GM12878 (cell line): ENCODE measurements at regions not wholly inside any gene's neighbourhood (a gene's known extent, or its start where the extent isn't known, plus 50 kb on each side); places are given as distances from the start of the nearest gene placed in this dataset.

ENCODE experiments used
- ATAC-seq: fragments of 200-7000 bp; cut with Tn5 transposase; 3 replicates; pipeline ENCODE4 v1.9.1; 2020; ENCODE audit warnings: mild to moderate bottlenecking, moderate library complexity
- BruUV-seq: library from RNA; stranded (reverse); fragments of 400-500 nt; replicated peaks from 2 replicates; lab custom pipeline; 2021; lab: Mats Ljungman, UMichigan
- CTCF ChIA-PET: fragments of 300-600 bp; sonication (Branson Sonifier 250); formaldehyde crosslinking; extraction: SDS; loops from one replicate; lab custom pipeline; 2021; ENCODE audit warnings: inconsistent platforms; lab: Yijun Ruan, JAX
- POLR2A ChIA-PET: fragments of 350-600 bp; formaldehyde crosslinking; extraction: SDS; loops from one replicate; lab custom pipeline; 2021; ENCODE audit warnings: inconsistent platforms; lab: Charles Lee
- RAD21 ChIA-PET: fragments of 300-600 bp; sonication (Branson Sonifier 250); formaldehyde crosslinking; loops from one replicate; lab custom pipeline; 2023; ENCODE audit warnings: antibody characterized with exemption; ENCODE audit not compliant: unreplicated experiment; lab: Charles Lee
- SMC1A ChIA-PET: fragments of 300-600 bp; sonication (Branson Sonifier 250); formaldehyde crosslinking; loops from one replicate; lab custom pipeline; 2023; ENCODE audit not compliant: unreplicated experiment, uncharacterized antibody; lab: Charles Lee
- DNase-seq: peaks from one replicate; pipeline ENCODE4 v3.0.0-alpha.2; 2011; ENCODE audit warnings: low read depth, low spot score
- FAIRE-seq: peaks from 3 replicates; lab custom pipeline; 2011; peaks lifted over from hg19 to GRCh38; lab: Jason Lieb, UNC
- H2AFZ ChIP-seq: 2 replicates; pipeline ENCODE4 v1.6.0; 2011; ENCODE audit warnings: low read depth, low read length, control low read depth; ENCODE audit not compliant: control insufficient read depth
- H3K27ac ChIP-seq: 2 replicates; pipeline ENCODE4 v1.5.1; 2011; ENCODE audit warnings: control low read depth; ENCODE audit not compliant: control insufficient read depth, insufficient read depth
- H3K27me3 ChIP-seq, 2 experiments: replicated peaks in 1 of 2; 2 replicates each; pipeline versions ENCODE4 v1.6.0 to v1.6.1; 2011; ENCODE audit warnings: low read length in 1 of 2; ENCODE audit not compliant: control insufficient read depth in 2 of 2, insufficient read depth in 2 of 2
- H3K36me3 ChIP-seq, 2 experiments: 2 replicates each; pipeline ENCODE4 v1.5.1; 2011; ENCODE audit warnings: low read length in 1 of 2; ENCODE audit not compliant: control insufficient read depth in 2 of 2, insufficient read depth in 2 of 2
- H3K4me1 ChIP-seq: 2 replicates; pipeline ENCODE4 v1.6.1; 2011; ENCODE audit warnings: mild to moderate bottlenecking, low read length, moderate library complexity, mixed read lengths; ENCODE audit not compliant: control insufficient read depth, insufficient read depth
- H3K4me2 ChIP-seq: 2 replicates; pipeline ENCODE4 v1.6.0; 2011; ENCODE audit warnings: control low read depth; ENCODE audit not compliant: control insufficient read depth, insufficient read depth
- H3K4me3 ChIP-seq: fragments of 200-600 bp; sonication (generic); 2 replicates; pipeline ENCODE4 v1.5.1; 2016
- H3K79me2 ChIP-seq: 2 replicates; pipeline ENCODE4 v1.6.0; 2011; ENCODE audit warnings: low read length; ENCODE audit not compliant: control insufficient read depth, insufficient read depth
- H3K9ac ChIP-seq: 2 replicates; pipeline ENCODE4 v1.8.0; 2011; ENCODE audit warnings: low read length, control low read depth, mixed read lengths; ENCODE audit not compliant: control insufficient read depth, insufficient read depth
- H3K9me3 ChIP-seq: replicated peaks from 3 replicates; pipeline ENCODE4 v1.5.1; 2011; ENCODE audit warnings: mild to moderate bottlenecking, low read length; ENCODE audit not compliant: control insufficient read depth, insufficient read depth
- H4K20me1 ChIP-seq: 2 replicates; pipeline ENCODE4 v1.6.0; 2011; ENCODE audit not compliant: control insufficient read depth, insufficient read depth
- FOXM1 ChIP-seq: IDR thresholded peaks from 2 replicates; pipeline ENCODE4 v1.6.1; 2012; ENCODE audit warnings: low read depth, mild to moderate bottlenecking, inconsistent platforms, low read length, moderate library complexity
- HSF1 ChIP-seq: fragments of 150-350 bp; IDR thresholded peaks from 2 replicates; pipeline ENCODE4 v1.6.1; 2014; ENCODE audit warnings: mild to moderate bottlenecking, low read depth, low read length
- MEF2A ChIP-seq: IDR thresholded peaks from 2 replicates; pipeline ENCODE4 v1.6.1; 2011; ENCODE audit warnings: low read depth, mild to moderate bottlenecking, low read length, moderate library complexity; ENCODE audit not compliant: insufficient read depth
- MLLT1 ChIP-seq: fragments of 450-650 bp; IDR thresholded peaks from 2 replicates; pipeline ENCODE4 v1.6.1; 2016; ENCODE audit warnings: mild to moderate bottlenecking
- NR2C1 ChIP-seq: fragments of 450-650 bp; IDR thresholded peaks from 2 replicates; pipeline ENCODE4 v1.6.1; 2017; ENCODE audit warnings: antibody characterized with exemption, mild to moderate bottlenecking, moderate library complexity
- PAX5 ChIP-seq: IDR thresholded peaks from 2 replicates; pipeline ENCODE4 v1.6.1; 2011; ENCODE audit warnings: low read depth, low read length, borderline replicate concordance
- RELA ChIP-seq: fragments of 450-650 bp; IDR thresholded peaks from 2 replicates; pipeline ENCODE4 v1.8.0; 2014; ENCODE audit warnings: borderline replicate concordance; ENCODE audit not compliant: partially characterized antibody
- SKIL ChIP-seq: fragments of 450-650 bp; IDR thresholded peaks from 2 replicates; pipeline ENCODE4 v1.6.1; 2017; ENCODE audit warnings: mild to moderate bottlenecking, low read depth, inconsistent platforms; ENCODE audit not compliant: poor library complexity, severe bottlenecking
- SRF ChIP-seq, 2 experiments: IDR thresholded peaks; 2 replicates each; pipeline ENCODE4 v1.6.1; 2011; ENCODE audit warnings: low read depth in 2 of 2, low read length in 2 of 2, mild to moderate bottlenecking in 1 of 2, moderate library complexity in 1 of 2
- STAT3 ChIP-seq: IDR thresholded peaks from 2 replicates; pipeline ENCODE4 v1.6.1; 2011; ENCODE audit warnings: low read depth, low read length, improper control_type of control experiment
- USF1 ChIP-seq: IDR thresholded peaks from 2 replicates; pipeline ENCODE4 v1.6.1; 2011; ENCODE audit warnings: borderline replicate concordance, low read depth, mild to moderate bottlenecking, moderate library complexity, mixed read lengths, low read length; ENCODE audit not compliant: insufficient read depth; ENCODE audit errors: extremely low read length
- WGBS: methylation state at CpG from one replicate; pipeline ENCODE4 v1.1.6; 2016; ENCODE audit warnings: low lambda C conversion rate; ENCODE audit not compliant: insufficient replicate concordance, insufficient coverage; ENCODE audit errors: missing lambda C conversion rate; 5-methylcytosine and 5-hydroxymethylcytosine counted together
- in situ Hi-C: fragments of 300-500 bp; cut with MboI; formaldehyde crosslinking; loops from 9 replicates; pipeline ENCODE4 v1.14.3; 2018; ENCODE audit warnings: mixed read lengths
- intact Hi-C: fragments of 100-400 bp; cut with micrococcal nuclease; formaldehyde crosslinking; loops from one replicate; pipeline ENCODE4 v1.14.2; 2022; ENCODE audit not compliant: unreplicated experiment

GRCh38 chr2:105617631-105618350, 126.9 kb upstream of the NCK2 start:
- DNase-seq = no peak
- CTCF ChIA-PET = no interaction called here
- Histone ChIP-seq H3K9me3 (no peaks in the 10 kb centered on the region), H3K4me1 (no peaks in the 10 kb centered on the region), H4K20me1 (no peaks in the 10 kb centered on the region), H3K79me2 (no peaks in the 10 kb centered on the region), H3K27ac (no peak overlapping the region), H3K4me2 (no peak overlapping the region), H2AFZ (no peak overlapping the region), H3K36me3 (no peaks in the 10 kb centered on the region), H3K9ac (no peak overlapping the region), H3K27me3 (no peaks in the 10 kb centered on the region; a peak in 1 of 4 replicates), H3K4me3 (no peak overlapping the region)
- SMC1A ChIA-PET = no interaction called here
- no TSS peak for BruUV-seq
- intact Hi-C loops = no loop called here
- TF ChIP-seq STAT3 (no peak), FOXM1 (no peak), MEF2A (no peak), USF1 (no peak), SRF (IDR thresholded peaks at IDR 0.05; ENCODE audit: low read depth in 2 of 2, low read length in 2 of 2) (no peak), MLLT1 (no peak), NR2C1 (no peak), SKIL (no peak), PAX5 (no peak), HSF1 (no peak), RELA (no peak)
- RAD21 ChIA-PET = no interaction called here
- ATAC-seq = no peak
- POLR2A ChIA-PET = no interaction called here
- FAIRE-seq = no peak
- WGBS = 31% methylated on average over 12 of the region's 12 CpGs
- in situ Hi-C loops = no loop called here
